GM18519 (cell line): ENCODE measurements at regions not wholly inside any gene's neighbourhood (a gene's known extent, or its start where the extent isn't known, plus 50 kb on each side); places are given as distances from the start of the nearest gene placed in this dataset.

ENCODE experiments used
- ATAC-seq: cut with Tn5 transposase; IDR thresholded peaks from one replicate; pipeline ENCODE4 v1.9.1; 2021; ENCODE audit warnings: mild to moderate bottlenecking, moderate library complexity; ENCODE audit not compliant: unreplicated experiment, low FRiP score

DNA sequence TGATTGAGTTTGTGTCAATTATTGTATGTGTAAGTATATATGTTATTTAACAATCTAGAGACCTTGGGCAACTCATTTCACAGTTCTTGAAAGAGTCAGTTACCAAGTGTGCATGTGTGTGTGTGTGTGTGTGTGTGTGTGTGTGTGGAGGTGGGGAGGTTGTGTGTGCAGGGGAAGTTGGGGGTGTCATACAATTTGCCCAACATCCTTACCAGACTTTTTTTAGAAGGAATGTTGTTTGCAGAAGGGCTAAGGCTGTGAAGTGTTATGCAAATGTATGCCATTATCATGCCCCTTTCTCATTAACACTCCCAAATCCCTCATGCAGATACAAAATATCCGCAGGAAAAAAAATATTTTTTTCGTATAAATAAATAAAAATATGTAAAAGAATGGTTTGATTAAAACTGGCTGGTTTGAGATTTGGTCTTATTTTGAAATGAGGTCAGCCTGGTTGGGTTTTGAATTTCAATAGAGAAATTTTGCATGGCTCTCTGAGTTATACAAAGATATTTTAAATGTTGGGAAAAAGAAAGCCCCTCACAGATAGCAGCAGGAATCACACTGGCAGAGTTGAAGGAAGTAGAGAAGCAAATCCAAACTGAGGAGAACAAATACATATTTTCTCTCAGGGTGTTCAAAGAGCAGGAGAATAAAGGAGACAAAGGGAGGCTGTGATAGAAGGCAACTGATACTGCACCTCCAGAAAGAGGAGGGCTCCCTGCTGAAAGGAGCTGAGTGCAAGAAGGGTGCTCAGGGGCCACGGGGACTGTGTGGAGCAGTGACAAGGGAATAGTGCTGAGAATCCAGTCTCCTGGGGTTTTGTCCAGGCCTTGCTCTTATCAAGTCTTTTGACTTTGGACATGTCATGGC, 1365.5 kb upstream of the CELF4 start:
- ATAC-seq, result no peak

DNA sequence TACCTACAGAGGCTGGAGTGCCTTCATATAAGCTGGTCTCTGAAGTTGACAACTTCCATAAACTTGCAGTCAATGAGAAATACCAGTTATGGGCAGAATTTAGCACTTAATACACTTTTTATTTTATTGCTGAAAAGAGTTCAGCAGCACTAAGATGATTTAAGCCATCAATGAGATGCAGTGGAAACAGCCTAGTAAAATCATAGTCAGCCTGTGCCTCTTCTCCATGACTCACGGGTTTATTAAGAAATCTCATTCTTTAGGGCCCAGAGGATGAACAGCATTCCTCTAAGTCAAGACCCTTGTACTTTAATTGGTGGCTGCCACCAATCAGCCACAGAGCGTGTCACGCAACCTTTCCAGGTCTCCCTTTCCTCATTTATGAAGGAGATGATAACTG, 1357.9 kb upstream of the CELF4 start:
- no peak for ATAC-seq

GRCh38 chr18:38923126-38923525, 1357.5 kb upstream of the CELF4 start:
- no peak for ATAC-seq

DNA sequence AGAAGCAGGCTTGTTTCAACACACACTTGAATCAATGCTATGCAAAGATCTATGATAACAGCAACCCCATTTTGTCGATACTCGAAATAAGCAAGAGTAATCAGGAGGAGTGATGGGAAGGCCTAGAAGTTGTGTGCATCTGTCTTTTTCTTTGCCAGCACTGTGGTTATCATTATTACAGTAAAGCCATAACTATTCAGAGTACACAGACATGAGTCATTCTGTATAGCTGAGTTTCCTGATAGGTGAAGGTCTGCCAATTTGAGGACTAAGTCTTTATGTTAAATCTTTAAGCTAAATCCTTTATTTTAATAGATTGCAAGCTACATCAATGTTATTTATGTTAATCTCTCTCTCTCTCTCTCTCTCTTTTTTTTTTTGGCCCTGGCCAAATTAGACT, 1344.4 kb upstream of the CELF4 start:
- no peak for ATAC-seq

- no peak for ATAC-seq
Observed at GRCh38 chr18:38902796-38903195, 1337.2 kb upstream of the CELF4 start.

DNA sequence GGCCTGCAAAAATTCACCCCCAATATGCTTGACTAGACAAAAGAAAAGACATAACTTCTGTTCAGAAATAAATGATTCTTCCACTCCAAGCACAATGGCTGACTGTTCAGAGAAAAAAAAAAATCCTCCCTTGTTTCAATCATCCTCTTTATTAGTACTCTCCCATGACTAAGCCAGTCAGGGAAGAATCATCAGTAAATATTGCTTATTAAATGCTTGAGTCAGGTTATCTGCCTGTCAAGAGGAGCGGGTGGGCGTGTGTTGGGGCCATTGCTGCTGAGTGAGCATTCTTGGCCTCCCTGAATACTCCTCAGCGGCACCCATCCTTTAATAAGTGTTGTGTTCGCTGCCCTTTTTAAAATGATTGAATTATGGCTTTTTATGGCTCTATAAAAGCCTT, 1334.8 kb upstream of the CELF4 start:
- ATAC-seq, result no peak

GRCh38 chr18:38900031-38900430, 1334.4 kb upstream of the CELF4 start:
- ATAC-seq, result no peak

GRCh38 chr18:38899252-38899651, 1333.7 kb upstream of the CELF4 start:
- no peak for ATAC-seq

DNA sequence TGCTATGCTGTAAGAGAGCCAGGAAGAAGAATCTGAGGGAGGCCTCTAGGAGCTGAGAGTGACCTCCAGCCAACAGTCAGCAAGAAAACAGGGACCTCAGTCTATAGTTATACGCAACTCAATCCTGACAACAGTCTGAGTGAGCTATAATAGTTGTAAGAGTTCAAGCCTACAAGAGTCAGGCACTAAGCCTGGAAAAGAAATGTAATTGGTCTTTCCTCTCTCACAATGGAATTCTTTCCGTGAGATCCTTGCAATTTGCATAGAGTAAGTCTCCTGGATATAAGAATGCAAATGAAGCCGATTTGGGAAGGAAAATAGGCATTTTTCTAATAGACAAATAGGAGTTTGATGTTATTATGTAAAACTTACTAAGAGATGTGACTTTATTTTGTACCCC, 1332.6 kb upstream of the CELF4 start:
- no peak for ATAC-seq

DNA sequence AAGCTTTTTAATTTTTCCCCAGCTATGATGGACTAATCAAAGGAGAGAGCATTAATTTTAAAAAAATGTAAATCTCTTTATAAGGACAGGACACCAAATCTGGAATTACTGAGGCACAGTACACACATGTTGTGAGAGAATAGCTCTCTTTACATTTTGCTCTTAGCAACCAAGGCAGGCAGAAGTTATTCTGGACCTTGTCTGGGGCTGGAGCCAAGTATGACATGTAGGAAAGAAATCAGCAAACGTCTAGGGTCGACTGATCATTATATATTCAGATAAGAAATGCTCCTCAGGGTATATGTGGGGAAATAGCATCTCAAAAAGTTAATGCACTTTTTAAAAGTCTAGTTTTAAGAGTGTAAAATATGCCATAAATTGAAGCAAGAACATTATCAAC, 1330.0 kb upstream of the CELF4 start:
- ATAC-seq, result no peak

DNA sequence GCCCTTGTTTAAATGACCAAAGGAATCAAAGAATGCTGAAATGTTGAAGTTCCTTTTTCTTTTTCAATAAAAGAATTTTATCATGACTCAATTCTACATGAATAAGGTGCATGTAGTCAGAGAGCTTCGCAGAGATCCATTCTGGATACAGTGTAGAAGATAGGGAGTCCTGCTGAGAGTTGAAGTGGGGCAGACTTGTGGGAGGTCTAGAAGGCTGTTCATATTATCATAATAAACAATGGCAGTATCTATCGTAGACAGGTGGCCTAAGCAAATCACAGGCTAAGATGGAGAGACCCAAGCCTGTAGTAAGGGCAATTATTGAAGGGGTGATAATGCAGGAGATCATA, 1322.0 kb upstream of the CELF4 start:
- ATAC-seq, result no peak

- ATAC-seq, result no peak
Observed at GRCh38 chr18:38886861-38887670, 1321.5 kb upstream of the CELF4 start.

DNA sequence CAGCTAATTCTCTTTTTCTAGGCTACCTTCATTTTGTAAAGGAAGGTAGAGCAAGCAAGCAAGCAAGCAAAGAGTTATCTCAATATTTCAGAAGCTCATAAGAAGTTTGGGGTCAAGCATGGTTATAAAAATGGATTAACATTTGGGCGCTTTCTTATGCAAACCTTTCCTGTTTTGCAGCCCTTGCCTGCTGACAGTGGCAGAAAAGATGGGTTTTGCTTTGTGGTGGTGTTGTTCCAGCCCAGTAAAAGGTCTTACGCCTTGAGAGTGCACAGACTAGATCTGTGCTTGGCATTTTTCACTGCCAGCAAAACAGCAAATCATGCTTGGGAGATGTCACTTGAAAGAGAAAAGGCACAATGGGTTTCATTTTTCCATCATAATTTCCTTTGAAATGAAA, 1320.6 kb upstream of the CELF4 start:
- ATAC-seq, result no peak

- ATAC-seq, result no peak
Observed at GRCh38 chr18:38884050-38884449, 1318.5 kb upstream of the CELF4 start.

DNA sequence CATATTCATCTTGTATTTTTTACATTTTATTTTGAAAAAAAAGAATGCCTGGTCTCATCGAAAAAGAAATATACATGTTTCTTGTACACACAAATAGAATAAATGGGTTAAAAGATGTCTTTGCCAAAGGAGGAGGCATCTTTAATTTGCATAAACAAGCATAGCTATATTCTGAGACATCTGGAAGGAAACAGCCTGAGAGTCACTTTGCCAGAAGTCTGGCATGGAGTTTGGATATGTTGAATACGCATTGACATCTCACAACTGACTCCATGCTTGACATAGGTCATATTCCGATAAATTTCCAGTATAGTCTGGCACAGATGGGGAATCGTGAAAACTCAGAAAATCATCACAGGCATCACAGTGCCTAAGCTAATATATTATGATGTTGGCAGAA, 1317.5 kb upstream of the CELF4 start:
- no peak for ATAC-seq

DNA sequence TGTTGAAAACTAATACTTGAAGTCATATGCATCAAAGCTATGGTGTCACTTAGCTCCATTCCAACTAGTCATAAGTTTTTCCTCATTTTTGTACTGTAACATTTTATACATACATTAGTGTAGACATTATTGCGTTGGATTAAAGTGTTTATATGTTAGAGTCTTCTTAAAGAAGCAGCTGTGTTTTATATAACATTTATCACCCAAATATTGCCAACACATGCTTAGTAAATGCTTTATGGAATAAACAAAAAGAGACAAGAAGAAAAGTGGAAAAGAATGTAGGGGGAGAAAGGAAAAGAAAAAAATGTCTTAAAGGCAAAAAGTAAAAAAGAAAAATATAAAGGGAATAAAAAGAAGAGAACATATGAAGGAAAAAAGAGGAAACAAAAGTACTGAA, 1314.3 kb upstream of the CELF4 start:
- ATAC-seq, result no peak

DNA sequence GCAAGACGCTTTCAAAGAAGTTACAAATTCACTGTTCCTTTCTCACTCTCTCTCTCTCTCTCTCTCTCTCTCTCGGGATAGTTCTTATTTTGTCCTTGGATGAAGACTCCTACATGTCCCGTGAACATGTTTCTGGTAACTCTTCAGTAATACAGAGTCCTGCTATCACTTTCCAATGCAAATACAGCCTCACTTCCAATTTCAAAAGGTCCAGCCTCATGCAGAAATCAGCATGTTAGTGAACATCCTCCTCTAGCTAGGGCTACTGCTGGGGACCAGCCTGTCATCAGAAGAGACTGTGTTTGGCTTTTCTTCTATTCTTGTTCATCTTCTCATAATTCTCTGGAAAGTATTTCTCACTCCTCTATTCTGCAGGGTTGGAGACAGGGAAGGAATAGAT, 1306.7 kb upstream of the CELF4 start:
- no peak for ATAC-seq

- no peak for ATAC-seq
Observed at GRCh38 chr18:38868757-38869156, 1303.2 kb upstream of the CELF4 start.

GRCh38 chr18:38867680-38868079, 1302.1 kb upstream of the CELF4 start:
- no peak for ATAC-seq

DNA sequence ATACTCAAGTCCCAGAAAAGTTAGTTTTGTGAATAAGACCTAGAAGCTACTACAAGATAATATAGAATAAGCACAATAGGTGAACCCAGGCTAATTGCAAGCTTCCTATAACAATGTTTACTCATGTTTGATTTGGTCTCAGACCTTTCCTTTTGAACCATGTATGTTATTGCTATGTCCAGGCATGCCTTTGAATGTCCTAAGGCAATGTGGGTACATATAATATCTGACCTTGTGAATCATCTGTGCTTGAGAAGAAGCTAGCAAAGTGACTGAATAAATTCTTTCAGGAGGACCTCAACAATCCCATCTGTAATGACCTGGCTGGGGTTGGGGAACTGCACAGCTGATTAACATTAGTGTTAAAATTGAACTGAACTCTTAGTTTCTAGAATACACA, 1285.9 kb upstream of the CELF4 start:
- ATAC-seq, result no peak

DNA sequence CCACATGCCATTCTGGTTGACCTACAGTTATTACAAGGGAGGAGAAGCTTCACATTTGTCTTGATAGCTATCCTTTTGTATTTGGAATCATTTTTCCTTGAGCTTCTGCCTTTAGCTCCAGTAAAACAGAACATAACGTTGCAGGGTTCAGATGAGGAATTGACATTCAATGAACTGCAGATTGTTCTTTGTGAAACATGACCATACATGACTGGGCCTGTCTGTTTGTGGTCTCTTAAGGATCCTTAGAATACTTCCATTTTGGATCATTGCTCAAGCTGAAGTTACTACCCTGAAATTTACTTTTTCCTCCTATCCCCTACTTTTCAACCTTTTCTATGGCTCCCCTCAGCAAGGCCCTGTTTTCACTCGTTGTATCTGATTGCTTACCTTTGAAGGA, 1281.7 kb upstream of the CELF4 start:
- no peak for ATAC-seq

DNA sequence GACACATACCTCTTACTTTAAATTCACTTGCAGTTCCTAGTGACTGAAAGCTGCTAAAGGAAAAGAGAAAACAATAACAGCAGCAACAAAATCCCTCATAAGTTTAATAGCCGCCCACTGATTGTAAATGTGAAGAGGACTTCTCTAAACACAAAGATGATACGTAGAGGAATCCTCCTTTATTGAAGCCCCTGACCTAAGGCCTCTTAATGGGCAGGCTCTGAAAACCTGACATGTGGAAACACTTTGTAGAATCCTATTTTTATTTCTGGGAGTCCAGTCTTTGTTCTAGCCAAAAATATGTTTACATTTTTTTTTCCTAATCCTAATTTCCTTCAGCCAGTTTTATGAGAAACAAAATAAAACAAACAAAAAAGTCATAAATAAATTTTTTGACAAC, 1277.7 kb upstream of the CELF4 start:
- ATAC-seq, result no peak
